UCSD-AML1 (cell line): ENCODE measurements at regions not wholly inside any gene's neighbourhood (a gene's known extent, or its start where the extent isn't known, plus 50 kb on each side); places are given as distances from the start of the nearest gene placed in this dataset.

ENCODE experiments used
- DNase-seq: peaks from one replicate; lab custom pipeline; 2025; ENCODE audit not compliant: unreplicated experiment; lab: John Stamatoyannopoulos, UW

DNA sequence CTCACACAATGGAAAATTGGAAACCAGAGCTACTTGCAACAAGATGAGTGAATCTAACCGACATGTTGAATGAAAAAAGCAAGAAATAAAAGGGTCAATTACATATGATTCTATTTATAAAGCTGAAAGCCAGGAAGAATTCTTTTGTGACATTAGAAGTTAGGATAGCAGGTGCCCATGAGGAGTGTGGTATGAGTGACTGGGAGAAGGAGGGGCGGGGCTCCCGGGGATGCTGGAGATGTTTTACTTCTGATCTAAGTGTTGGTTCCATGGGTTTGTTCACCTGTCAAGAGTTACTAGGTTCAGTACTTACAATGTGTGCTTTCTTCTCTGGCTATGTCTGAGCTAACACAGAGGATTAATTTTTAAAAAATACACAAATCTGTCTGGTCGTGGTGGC is 60.8 kb downstream of the NSMCE3 start:
- no peak for DNase-seq

DNA sequence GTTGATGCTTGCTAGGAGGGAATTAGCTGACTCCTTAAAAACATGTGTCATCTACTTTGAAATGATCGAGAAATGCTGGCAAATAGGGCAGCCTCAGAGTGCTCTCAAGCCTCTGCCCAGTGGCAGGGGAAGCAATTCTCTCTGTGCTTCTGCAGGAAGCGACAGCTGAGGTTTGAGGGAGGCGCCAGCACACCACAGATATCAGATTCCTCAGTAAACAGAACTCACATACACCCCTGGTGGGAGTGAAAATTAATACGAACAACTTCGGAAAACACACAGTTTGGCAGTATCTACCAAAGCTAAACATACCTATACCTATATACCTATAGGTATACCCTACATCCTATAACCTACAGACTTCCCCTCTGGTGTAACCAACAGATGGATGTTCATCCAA is 61.3 kb downstream of the NSMCE3 start:
- DNase-seq, result peak; percentile 54

DNA sequence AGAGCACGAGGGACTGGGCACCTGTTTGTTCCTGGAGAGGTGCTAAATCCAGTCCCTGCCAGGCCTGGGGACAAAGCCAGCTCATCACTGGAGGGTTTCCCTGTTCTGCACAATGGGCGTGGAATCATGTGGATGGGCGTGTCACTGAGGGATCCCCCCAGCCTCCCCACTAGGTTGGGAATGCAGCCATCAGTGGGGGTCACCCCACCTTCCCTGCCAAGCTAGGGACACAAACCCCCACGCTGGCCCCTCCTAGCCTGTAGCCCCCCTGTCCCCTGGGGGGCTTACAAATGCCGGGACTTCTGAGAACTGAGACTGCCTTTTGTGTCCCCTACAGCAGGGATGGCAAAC is 61.9 kb downstream of the NSMCE3 start:
- no peak for DNase-seq

DNA sequence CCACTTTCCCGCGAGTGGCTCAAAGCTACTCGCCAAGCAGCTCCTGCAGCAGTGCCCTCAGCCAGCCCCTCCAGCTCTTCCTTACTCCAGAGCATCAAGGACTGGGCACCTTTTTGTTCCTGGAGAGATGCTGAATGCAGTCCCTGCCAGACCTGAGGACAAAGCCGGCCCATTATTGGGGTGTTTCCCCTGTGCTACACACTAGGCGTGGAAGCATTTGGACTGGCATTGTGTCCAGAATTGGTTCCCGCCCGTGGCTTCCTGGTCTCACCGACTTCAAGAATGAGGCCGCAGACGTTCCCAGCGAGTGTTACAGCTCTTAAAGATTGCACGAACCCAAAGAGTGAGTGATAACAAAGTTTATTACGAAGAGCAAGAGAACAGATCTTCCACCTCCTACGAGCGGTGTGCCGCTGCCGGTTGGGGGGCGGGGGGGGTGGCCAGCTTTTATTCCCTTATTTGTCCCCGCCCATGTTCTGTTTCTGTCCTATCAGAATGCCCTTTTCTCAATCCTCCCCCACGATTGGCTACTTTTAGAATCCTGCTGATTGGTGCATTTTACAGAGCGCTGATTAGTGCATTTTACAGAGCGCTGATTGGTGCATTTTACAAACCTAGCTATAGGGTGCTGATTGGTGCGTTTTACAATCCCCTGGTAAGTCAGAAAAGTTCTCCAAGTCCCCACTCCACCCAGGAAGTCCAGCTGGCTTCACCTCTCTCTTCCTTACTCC is 62.4 kb downstream of the NSMCE3 start:
- DNase-seq, result no peak

DNA sequence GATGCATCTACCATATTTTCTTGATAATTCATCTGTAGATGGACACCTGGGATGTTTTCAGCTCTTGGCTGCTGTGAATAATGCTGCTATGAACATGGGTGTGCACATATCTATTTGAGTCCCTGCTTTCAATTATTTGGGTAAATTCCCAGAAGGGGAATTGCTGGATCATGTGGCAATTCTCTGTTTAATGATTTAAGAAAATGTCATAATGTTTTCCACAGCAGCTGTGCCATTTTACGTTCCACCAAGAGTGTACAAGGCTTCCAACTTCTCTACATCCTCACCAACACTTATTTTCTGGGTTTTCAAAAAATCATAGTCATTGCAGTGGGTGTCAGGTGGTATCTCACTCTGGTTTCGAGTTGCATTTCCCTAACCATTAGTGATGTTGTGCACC is 64.4 kb downstream of the NSMCE3 start:
- no peak for DNase-seq

DNA sequence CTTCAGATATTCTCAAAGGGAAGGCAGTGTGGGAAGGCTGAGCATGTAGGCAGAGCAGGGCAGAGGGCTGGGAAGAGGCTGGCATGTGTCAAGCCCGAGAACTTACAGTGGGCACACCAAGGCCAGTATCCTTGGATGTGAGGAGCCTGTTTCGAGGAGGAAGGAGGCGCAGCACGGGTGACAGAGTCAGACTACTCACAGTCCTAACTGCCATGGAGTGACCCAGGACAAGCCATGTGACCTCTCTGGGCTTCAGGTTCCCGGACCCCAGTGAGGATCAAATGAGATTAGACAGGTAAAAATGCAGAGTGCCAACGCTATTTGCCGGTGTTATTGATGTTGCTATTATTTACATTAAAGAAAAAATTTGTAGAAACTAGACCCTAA is 65.3 kb downstream of the NSMCE3 start:
- DNase-seq, result no peak

DNA sequence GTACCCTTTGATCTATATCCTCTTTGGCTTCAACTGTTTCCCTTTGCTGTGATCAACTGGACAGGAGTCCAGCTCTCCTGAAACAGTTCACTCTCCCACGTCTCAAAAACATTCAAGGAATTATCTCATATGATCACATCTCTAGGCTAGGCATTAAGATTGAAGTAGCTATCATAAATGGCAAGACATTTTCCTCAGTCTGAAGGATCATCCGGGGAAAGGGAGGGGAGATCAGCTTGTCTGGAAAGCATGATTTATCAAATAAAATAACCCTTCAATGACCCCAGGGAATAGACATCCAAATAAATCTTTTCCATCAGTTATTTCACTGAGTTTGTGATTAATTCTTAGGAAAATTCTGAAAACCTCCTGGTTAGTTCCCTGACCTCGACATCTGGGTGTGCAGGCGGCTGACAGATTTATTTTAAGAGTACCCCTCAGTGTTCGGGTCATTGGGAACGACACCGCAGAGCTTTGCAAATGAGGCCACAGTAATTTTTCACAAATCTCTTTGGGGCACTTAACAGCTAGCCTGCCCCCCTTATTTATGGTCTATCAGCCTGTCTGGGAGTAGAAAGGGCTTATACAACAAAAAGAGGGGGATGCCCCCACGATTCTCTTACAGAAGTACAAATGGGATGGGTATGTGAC is 65.8 kb downstream of the NSMCE3 start:
- DNase-seq, result no peak

DNA sequence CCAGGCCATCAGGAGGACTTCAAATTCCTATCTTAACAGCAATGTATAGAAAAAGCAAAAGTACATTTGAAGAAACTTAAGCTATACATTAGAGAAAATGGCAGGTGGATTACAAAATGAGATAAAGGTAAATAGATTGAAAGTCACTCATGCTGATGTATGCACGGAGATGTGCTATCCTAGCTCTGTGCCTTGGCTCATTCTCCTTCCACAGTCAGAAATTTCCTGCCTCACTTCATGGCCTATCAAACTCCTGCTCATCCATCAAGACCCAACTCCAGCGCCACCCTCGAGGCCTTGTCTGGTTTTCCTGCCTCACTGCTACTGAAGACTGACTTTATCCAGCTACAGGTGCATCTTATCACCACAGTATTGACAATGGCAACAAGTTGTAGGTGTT is 72.9 kb downstream of the NSMCE3 start:
- no peak for DNase-seq

DNA sequence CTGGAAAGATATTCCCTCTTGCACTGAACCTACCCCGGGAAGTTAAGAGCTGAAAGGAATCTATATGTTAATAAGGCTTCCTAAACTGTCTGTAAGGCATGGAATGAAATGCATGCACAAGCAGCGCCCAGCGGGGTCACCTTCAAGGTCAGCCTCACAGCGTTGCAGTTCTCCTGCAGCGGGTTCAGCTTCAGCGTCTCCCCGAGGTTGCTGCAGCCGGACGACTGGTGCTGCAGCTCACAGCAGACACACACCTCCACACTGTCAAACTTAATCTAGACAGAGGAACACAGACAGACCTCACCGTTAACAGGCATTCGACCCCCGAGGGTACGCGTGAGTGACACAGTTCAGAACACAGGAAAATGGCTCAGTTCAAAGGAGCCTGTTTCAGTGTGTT is 73.3 kb downstream of the NSMCE3 start:
- DNase-seq, result no peak

DNA sequence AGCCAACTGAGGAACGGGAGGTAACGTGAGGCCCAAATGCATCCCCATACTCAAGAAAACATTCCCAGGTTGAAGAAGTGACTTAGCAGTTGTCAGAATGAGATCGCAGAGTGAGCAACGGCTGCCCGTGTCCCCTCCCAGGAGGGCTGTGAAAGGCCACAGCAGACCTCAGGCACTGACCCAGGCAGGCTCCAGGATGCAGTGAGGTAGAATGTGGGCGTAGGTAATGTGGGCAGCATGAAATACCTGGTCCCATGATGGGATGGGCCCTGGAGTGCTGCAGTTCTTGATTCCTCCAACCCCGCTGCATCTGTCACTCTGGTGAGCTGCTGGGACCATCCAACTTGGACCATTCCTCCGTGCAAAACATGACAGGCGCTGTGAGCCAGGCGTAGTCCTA is 74.8 kb downstream of the NSMCE3 start:
- no peak for DNase-seq

DNA sequence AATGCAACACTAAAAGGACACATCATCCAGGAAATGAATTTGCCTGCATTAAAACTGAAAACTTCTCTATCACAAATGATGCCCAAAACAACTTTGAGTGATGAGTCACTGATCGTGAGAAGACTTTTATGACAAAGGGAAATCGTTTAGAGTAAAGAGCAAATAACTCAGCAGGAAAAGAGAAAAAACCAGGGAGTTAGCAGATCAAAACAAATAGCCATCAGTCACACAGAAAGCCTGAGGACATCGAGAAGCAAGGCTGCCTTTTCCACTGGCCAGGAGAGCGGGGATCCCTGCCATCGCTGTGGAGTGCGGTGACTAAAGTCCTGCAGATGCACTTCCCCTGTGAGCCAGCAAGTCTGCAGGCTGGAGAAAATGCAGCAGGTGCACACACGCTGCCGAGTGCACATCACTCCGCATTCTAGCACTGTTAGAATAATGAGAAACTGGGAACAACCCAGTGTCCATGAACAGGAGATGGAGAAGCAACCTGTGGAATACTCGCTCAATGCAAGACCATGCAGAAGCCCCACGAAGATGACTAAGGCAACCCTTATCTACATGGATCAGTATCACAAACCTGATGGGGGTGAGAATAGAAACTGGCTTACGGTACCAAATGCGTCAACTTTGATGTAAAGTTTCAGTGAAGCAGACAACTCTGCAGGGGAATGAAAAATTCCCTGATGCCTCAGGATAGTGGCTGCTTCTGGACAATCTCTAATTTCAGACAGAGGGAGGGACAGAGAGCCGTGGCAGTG is 86.4 kb downstream of the NSMCE3 start:
- no peak for DNase-seq

DNA sequence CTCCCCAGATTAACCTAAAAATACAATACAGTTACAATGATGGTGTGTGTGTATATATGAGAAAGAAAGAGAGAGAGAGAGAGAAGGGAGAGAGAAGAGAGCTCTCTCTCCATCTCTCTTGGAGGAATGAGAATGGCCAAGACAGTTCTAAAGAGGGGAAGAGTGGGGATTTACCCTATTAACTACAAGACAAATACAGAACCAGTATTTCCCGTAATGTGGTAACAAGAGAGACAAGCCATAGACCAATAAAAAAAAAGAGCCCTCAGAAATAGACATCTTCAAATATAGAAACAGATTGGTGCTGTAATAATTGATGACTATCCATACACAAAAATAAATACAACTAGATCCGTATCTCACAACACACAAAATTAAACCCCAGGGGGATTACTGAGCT is 87.0 kb downstream of the NSMCE3 start:
- DNase-seq, result no peak

DNA sequence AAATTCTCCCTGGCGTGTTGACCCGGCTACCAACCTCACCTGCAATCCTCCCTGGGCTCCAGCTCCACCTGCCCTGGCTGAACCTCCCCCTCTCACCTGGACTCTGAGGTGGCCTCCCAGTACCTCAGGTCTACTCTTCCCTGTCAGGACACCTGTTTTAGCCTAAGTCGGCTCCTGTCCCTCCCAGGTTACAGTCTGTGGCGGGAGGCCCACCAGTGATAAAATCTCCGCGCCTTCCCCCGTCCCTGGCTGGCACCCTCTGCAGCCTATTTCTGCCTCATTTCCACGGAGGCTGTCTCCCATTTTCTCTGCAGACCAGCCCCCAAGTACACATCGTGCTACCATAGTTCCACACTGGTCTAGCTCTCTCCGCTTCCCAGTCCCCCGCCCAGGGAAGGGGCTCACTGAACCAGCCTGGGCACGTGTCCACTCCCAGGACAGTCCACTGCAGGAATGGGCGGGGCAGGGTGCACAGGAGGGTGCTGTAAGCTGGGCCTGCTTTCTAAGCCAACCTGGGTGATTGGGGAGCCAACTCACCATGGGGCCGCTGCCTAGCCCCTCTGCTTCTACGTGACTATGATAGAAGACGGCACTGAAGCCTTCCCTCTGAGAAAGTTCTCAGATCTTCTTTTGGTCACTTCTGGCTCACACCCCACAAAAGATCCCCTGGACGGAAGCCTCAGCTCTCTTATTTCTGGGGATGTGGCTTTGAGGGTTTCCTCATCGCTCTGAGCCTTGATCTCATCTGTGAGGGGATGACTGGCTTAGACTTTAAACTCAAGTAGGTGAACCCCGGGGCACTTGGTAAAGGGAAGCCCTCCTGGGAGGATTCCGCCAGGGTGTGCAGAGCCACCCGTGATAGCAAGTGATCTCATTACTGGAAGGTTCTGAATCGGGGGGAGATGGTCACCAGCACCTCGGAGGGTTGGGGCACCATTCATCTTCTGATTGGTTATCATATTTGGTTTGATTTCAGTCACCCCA is 96.6 kb downstream of the NSMCE3 start:
- DNase-seq, result no peak

DNA sequence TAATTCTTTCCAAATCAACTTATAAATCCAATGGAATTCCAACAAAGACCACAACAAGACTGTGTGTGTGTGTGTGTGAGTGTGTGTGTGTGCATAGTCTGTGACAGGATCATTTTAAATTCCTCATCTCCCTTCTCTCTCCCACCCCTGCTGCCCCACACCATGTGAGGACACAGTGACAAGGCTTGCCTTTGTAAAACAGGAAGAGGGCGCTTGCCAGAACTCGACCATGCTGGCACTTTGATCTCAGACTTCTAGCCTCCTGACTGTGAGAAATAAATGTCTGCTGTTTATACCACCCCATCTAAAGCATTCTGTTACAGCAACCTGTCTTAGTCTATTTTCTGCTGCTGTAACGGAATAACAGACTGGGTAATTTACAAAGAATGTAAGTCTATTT is 99.1 kb downstream of the NSMCE3 start:
- DNase-seq, result no peak
